ENCODE measurements at regions not wholly inside any gene's neighbourhood (a gene's known extent, or its start where the extent isn't known, plus 50 kb on each side); places are given as distances from the start of the nearest gene placed in this dataset.

DNA sequence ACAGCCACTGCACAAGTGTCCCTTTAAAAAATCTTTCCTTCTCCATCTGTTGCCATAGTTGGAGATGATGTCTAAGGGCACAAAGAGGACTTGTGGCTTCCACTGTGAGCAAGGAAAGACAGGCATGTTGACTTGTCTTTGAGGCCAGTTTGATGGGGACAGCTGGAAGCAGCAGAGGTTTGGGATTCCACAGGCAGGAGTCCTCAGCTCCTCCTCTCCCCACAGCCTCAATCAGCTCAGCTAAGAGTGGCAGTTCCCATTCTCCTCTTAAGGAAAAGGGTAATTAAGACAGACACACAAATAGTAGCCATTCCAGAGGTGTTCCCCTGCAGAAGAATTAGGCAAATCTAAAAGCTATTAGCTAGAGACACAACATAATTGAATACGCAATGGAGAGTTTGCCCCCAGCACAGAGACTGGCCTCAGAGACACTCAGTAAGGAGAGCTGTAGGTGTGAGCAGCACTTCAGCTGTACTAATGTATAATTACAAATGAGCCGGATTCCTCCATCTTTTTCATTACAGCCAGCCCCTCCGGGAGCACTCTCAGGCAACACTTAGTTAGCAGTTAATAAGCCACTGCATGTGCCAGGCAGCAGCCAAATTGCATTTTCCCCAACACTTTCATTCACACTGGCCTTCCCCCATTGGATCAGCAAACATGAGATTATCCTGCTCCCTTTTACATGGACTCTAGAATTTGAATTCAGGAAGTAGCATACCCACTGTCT is 434.0 kb downstream of the FOXO1 start:
- no peak for DNase-seq (ENCODE audit: low read depth in 2 of 3, low spot score in 2 of 3)

DNA sequence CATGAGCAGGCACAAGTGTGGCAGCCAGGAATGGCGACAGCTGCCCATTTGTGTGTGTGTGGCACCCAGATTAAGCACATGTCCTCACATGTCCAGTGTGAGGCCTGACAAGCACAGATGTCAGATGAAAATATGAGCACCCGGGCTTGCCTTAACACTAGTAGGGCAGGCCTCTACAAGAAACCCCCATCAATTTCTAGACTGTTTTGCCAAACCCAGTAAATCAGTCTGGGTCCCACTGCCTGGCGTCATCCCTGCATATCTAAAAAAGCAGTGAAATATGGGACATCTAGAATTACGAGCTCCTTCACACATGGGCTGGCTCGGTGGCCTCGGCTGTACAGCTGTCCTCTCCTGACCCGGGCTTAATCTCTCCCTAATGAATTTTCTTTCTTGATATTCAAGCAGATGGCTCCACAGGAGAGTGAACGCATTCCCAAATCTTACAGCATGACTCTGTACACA is 432.7 kb downstream of the FOXO1 start:
- no peak for DNase-seq (ENCODE audit: low read depth in 2 of 3, low spot score in 2 of 3)

DNA sequence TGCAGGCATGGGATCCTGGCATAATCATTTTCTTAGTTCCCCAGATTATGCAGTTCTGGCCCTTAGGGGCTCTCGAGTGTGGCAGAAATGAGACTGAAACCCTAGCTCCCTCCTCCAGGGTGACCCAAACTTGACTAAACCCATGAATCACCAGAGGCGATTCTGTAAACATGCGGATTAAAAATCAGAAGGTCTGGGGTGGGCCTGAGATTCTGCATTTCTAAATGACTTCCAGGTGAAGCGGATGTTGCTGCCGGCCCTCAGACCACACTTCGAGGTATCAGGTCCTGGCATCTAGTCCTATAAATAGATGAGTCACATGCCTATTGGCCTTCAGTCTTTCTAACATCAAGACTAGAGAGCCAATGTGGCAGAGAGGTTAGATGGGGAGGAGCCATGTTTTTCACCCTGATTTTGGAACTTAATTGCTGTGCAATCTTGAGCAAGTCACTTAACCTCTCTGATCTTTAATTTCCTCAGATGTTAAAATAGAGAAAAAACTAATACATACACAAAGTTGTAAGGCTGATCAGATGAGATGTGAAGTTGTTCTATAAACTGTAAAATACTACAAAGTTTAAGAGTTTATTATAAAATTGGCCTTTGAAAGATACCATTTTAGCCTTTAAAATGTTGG is 431.2 kb downstream of the FOXO1 start:
- no peak for DNase-seq (ENCODE audit: low read depth in 2 of 3, low spot score in 2 of 3)

DNA sequence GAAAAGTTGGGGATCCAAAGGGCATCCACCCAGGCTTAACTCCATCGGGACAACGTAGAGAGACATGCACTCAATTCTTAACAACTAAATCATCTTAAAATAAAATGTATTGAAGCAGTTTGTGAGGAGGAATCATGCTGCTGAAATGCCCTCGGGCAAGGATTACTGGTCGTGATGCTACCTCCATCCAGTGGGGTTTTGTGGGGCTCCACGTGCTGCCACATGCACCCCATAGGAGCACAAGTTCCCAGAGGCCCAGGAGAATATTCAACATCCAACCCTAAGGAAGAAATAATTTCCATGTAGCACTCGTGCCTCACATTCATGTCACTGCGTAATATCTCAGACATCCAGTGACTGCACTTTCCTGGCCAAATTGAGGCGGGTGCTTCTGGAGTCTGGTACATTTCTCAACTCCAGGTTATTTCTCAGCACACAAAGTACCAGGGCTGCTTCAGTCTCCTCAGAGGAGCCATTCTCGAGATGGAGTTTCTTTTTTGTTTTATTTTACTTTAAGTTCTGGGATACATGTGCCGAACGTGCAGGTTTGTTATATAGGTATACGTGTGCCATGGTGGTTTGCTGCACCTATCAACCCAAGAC is 429.8 kb downstream of the FOXO1 start:
- DNase-seq (ENCODE audit: low read depth in 2 of 3, low spot score in 2 of 3): no peak

DNA sequence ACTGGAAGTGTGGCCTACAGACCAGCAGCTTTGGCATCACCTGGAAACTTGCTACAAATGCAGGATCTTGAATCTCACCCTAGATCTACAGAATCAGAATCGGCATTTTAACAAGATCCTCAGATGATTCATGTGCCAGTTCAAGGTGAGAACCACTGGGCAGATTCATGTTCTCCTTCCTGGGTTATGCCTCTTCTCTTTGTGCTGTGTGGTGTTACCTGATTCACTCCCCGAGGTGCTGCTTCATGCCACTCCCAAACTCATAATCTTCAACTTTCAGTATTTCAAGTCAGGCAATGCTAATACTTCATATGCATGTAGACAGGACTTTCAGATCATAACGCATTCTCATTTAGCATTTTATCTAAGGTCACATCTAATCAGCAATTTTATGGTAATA is 427.7 kb downstream of the FOXO1 start:
- DNase-seq (ENCODE audit: low read depth in 2 of 3, low spot score in 2 of 3): no peak

DNA sequence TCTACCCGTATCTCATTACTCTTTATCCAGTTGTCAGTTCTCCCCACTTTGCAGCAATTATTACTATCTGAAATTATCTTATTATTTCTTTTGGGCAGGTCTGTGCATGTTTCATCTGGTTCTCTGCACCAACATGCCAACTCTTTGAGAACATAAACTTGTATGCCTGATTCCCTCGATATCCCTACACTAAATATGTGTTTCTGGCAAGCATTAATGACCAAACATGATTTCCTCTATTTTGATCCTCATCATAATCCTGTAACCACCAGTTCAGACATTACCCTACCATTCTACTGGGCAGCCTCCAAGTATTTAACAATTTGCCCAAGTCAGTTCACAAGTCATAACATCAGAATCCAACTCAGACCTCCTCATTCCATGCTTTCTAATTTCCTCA is 426.1 kb downstream of the FOXO1 start:
- DNase-seq (ENCODE audit: low read depth in 2 of 3, low spot score in 2 of 3): no peak

DNA sequence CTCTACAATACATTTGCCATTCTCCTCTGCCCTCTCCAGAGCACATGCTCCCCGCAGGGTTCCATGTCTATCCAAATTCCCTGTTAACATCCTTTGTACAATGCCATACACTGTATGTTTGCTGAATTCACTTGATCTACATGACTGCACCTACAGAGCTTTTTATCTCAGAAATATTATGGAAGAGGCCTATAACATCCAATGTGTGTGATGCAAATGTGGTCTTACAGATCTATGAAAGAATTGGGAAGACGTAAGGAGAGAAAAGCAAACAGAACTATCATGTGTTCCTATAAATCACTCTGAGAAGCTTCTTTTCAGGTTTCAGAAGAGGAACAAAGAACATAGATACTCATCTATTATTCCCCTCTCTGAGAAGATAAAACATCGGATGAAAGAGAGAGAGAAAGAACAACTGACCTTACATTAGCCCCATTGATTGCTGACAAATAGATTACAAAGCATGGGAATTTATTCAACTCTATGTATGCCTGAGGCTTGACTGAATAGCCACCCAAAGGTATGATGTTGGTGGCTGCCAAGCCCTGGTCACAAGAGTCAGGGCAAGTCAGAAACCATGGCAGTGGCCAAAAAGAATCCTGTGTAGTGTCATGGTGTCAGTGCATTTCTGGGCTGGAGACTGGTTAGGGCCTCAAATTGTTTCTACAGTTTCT is 425.2 kb downstream of the FOXO1 start:
- DNase-seq (ENCODE audit: low read depth in 2 of 3, low spot score in 2 of 3): no peak

DNA sequence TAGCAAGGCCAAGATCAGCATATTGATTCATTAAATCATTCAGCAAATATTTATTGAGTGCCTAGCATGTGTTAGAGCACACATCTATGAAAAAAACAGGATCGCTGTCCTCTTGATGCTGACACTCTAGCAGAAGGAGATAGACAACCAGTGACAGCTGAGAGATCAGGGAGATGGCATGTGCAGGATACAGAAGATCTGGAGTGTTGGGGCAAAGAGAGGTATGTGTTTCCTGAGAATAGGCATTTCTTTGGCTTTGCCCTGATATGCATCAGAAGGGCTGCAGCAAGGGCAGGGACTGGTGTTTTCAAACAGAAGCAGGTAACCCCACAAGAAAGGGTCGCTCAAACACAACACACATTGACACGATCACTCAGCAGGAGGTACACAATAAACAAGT is 423.4 kb downstream of the FOXO1 start:
- DNase-seq (ENCODE audit: low read depth in 2 of 3, low spot score in 2 of 3): no peak

DNA sequence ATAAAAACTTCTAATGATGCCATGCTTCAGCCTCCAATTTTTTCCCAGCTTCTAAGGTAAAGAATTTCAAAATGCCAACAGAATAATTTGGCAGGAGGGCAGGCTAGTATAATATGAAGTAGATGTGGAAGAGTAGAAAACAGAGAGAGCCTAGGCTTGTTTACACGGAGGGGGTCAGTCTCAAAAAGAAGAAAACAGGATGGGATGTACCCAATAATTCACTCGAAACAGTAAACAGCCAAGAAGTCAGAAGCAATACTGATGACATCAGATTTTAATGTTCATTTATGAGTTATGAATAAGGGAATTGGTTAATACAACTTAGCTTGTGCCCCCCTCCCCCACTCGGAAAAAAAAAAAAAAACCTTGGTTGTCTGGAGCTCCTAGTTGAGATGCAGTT is 422.5 kb downstream of the FOXO1 start:
- DNase-seq (ENCODE audit: low read depth in 2 of 3, low spot score in 2 of 3): no peak

DNA sequence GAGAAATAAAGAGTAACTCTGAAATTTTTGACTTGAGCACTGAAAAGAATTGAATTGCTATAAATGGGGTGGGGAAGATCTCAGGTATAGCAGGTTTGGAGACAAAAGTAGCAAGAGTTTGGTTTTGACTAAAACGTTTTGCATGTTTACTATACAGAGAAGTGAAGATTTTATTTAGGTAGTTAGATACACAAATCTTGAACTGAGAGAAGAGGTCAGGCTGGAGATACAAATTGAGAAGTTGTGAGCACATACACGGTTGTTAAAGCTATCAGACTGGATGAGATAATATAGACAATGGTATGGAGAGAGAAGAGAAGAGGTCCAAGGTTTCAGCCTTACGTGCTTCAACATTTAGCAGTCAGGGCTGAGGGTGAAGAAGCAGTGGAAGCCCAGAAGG is 420.9 kb downstream of the FOXO1 start:
- DNase-seq (ENCODE audit: low read depth in 2 of 3, low spot score in 2 of 3): no peak

DNA sequence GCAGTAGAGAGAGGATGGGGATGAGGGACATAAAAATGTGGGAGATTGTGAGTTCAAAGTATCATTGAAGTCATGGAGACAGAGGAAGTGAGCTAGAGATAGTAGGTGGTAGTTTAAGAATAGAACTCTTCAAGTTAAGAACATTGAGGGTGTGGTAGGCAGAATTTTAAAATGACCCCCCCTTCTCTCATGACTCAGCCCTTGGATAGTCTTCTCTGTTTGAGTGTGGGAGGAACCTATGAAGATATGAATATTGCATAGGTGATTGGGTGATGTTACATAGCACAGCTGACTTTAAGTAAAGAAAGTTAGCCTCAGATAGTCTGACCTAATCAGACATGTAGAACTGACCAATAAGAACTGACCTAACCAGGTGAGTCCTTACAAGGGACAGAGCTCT is 418.6 kb downstream of the FOXO1 start:
- no peak for DNase-seq (ENCODE audit: low read depth in 2 of 3, low spot score in 2 of 3)

DNA sequence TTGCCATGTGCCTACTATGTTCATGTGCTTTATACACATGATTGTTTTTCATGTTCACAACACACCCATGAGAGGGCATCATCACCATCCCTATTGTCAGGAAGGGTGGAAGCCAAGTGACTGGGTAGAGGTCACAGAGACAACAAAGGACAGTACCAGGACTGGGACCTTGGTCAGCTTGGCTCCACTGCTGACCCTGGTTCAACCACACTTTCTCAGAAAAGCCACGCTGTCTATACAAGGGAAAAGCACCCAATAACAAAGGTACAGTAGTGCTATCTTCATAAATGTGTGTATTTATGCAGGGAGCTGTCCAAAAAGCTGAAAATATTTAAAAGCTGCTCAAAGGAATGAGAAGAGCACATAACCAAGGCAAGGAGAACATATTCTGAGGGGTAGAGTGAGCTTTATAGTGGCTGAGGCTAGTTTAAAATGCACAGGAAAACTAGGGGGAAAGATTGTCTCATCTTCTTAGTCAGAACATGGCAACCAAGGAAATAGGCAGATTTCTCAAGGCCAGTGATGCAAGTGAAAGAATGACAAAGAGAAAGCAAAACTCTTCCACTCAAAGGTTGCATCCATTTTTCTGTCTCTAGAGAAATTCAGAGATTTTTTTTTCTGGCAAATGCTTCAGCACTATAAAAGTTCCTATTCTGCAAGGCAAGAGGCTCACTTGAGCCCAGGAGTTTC is 415.0 kb downstream of the FOXO1 start:
- DNase-seq (ENCODE audit: low read depth in 2 of 3, low spot score in 2 of 3): no peak

DNA sequence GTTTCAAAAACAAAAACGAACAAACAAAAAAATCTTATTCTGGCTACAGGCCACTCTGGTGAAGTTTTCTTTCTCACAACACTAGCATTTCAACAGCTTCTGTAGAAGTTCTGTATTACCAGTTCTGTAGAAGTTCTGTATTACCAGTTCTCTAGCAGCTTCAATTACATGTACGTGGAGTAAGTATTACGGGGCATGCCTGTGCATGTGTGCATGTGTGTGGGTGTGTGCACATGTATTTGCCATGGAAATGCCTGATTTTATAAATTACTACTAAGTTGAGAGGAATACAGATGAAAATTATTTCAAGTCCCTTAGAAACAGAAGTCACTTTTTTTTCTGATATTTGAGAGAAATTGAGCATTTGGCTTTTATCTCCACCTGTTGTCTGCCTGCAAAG is 414.2 kb downstream of the FOXO1 start:
- DNase-seq (ENCODE audit: low read depth in 2 of 3, low spot score in 2 of 3): no peak

DNA sequence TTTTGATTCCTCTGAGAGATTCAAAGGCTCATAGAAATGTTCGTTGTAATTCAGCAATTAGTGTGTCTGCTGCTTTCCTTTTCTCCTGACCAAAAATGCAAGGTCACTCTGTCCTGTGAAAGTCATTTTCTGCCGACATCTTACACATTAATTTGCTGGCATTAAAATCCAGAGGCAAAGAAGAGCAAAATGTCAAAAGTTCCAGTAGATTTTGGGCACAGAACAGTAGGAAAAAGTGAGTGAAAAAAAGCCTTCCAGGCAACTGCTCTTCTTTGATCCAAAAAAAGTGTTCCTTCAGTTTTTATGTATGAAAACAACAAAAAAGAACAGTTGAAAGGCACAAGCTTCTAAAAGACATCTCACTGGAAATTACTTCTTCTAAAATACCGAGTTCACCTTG is 413.8 kb downstream of the FOXO1 start:
- no peak for DNase-seq (ENCODE audit: low read depth in 2 of 3, low spot score in 2 of 3)

DNA sequence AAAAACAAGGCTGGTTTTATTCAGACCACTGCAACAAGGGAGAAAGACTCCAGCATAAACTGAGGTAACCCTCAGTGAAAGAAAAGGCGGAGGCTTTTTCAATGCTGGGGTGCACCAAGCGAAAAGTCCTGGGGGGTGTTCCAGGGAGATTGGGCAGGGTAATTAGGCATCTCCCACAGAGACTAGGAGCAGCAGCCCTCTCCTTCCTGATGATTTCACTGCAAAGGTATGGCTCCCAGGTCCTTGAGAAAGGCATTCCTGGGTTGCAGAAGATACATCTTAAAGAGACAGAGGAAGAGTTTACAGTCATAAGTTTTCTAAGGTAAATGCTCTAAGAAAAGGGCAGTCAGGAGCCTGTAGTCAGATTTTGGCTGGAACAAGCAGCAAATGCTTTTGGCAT is 412.0 kb downstream of the FOXO1 start:
- no peak for DNase-seq (ENCODE audit: low read depth in 2 of 3, low spot score in 2 of 3)

DNA sequence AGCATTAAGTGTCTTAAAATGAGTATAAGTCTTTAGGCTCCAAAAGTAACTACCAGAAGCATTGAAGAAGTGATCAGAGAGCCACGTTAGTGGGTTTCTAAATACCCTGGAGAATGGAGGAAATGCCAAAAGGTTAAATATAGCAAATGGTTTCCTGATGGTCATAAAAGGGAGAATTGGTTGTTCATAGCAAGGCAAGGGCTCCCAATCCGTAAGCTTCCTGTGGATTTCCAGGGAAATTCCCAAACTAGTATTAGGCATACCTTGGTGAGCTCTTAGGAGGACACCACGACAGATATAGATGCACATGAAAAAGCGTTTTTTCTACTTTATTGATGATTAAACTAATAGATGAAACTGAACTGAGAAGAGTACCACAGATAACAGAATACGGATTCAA is 410.9 kb downstream of the FOXO1 start:
- DNase-seq (ENCODE audit: low read depth in 2 of 3, low spot score in 2 of 3): no peak

DNA sequence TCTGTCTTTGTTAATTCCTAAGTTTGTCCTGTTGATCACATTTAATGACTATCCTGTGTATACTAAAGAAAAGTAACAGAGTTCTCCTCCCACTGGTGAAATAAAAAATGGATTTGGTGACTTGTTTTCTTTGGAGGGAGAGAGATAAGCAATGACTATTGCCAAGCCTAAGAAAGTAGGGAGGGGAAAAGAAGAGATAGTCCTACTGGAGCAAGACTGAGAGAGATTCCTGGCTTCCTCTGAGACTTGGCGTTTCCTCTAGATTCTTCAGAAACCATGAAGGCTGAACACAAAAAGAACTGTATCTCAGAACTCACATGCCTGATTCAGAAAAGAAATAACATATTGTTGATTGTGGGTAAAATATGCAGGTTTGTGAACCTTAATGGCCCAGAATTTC is 406.5 kb downstream of the FOXO1 start:
- DNase-seq (ENCODE audit: low read depth in 2 of 3, low spot score in 2 of 3): no peak

DNA sequence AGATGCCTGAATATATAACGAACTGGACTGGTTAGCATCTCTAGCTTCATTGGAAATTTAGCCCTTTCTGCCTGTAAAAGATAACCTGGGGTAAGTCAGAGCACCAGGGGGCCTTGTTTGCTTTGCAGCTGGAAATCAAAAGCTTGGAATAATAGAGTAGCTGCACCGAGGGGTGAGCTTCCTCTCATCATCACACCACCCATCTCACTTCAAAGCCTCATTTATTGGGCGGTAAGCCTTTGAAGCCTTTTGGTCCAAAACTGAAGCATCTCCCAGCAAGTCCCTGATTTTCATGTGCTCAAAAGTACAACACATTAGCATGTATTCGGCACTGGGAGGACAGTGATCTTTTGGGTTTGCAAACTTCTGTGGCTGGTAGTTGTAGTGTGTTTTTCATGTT is 405.1 kb downstream of the FOXO1 start:
- no peak for DNase-seq (ENCODE audit: low read depth in 2 of 3, low spot score in 2 of 3)

DNA sequence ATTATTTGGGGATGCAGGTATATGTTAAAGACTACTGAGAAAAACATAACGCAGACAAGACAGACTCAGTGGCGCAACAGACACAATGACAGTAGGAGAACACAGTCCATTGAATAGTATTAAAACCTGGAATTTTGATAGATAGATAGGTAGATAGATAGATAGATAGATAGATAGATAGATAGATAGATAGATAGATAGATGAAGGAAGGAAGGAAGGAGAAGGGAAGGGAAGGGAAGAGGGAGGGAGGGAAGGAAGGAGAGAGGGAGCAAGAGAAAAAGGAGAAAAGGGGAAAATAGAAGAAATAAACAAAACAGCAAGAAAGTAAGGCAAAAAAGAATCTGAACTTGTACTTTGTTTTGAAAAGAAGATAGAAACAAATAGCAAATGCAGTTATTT is 404.5 kb downstream of the FOXO1 start:
- DNase-seq (ENCODE audit: low read depth in 2 of 3, low spot score in 2 of 3): no peak

DNA sequence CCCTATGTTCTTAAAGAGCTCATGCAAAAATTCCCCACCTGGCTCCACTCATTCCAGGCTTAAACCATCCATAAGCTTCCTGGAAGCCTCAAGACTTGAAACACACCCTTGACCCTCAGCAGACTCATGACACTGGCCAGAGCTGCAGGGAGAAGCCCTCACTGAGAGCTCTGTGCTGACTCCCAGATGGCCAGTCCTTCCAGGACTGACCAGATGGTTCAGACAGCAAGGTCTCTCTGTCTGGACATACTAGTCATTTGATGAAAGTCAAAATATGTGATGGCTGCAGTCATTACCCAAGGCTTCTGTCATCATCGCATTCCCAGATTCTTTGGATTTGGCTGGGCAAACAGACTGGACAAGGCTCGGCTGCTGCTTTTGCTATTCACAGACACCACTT is 397.4 kb downstream of the FOXO1 start:
- DNase-seq (ENCODE audit: low read depth in 2 of 3, low spot score in 2 of 3): no peak

DNA sequence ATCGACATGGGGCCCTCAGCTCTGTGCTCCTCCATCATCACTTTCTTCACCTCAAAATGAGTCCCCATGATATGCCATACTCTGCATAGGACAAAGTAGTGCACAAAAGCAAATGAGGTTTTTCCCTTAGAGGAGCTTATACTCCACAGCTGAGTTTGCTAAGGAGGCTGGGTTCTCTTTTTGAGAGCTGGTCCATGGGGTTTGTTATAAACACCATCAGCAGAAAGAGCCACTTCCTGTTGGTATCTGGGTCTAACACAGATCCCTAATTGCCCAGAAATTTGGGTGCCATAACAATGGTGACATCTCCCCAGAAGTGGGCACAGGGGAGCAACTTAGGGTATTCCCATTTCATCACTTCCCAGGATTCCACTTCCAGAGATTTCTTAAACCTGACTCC is 395.7 kb downstream of the FOXO1 start:
- peak in 1 of 3 donors; percentile 21 for DNase-seq (ENCODE audit: low read depth in 2 of 3, low spot score in 2 of 3)
